Stimulated activated CD8-positive, alpha-beta memory T cell treated with anti-CD3 and anti-CD28 coated beads, Interleukin-2, amount 100 ng/mL, for 48 hours (primary cell): ENCODE measurements at regions not wholly inside any gene's neighbourhood (a gene's known extent, or its start where the extent isn't known, plus 50 kb on each side); places are given as distances from the start of the nearest gene placed in this dataset.

Source experiments
- DNase-seq, 2 donors: peaks; one replicate each; pipeline ENCODE4 v3.0.0-alpha.2; 2020; ENCODE audit warnings: low read depth in 2 of 2

- no peak for DNase-seq
Observed at GRCh38 chr6:16851758-16852157, 90.5 kb upstream of the ATXN1 start.

- no peak for DNase-seq
Observed at GRCh38 chr6:16851044-16851540, 89.8 kb upstream of the ATXN1 start.

- no peak for DNase-seq
Observed at GRCh38 chr6:16850681-16851026, 89.4 kb upstream of the ATXN1 start.

DNA sequence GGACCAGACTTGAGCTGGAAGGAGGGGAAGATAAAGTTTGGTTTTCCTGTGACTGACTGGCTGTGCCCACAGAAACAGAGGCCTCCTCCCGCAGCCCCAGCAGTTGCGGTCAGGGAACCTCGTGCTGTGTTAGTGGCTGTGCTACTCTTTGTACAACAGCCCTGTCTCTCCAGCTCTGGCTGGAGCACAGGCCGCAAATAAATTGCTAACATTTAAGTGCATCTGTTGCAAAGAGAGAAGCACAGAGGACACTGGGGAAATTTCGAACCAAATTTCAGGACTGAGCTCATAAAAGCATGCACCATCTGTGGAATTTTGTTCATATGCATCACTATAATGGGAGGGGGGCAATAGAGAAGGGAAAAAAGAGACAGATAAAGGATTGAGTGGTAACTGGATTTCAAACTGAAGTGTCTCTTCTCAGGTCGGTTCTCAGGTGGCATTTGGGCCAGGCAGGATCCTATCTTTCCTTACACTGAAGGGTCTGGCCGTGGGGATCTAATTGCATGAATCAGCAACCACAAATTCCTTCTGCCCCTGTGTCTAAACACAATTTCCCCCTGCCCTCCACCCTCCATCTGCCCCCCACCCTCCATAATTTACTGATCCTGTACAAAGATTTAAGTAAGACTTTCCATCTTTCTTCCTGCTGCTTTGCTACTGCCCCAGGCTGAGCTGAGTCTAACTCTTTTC, 88.9 kb upstream of the ATXN1 start:
- no peak for DNase-seq

GRCh38 chr6:16849280-16849987, 88.2 kb upstream of the ATXN1 start:
- DNase-seq: no peak

DNA sequence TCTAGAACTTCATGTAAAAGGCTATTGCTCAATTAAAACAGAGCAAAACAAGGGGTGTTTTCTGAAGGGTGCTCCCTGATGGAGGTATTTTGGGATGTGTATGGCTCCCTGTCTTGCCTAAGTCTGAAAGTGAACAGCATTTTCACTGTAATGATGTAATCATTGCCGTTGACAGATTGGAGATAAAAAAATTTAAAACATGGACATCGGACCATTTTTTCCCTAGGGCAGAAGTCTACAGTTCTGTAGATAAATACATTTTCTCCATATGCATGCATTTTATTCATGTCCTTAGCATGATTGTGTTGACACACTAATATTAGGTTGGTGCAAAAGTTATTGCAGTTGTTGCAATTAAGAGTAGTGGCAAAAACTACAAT, 85.1 kb upstream of the ATXN1 start:
- DNase-seq: no peak

DNA sequence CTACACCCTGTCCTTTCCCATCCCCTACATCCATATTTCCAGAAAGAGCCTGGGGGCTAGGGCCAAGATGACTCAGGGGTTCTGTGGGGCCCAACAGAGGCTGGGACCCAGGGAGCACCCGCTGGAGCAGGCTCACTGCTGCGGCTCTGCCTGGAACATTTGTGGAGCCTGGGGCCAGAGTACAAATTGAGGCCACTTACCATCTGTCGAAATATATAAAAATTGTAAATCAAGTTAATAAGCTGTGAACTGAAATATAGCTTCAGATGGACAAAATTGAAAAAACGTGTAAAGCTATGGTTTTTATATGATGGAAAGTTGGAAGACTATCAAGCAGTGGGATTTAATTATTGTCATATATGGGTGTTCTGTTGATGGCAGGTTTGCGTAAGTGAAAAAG, 82.9 kb upstream of the ATXN1 start:
- DNase-seq: no peak

GRCh38 chr6:16842676-16843075, 81.4 kb upstream of the ATXN1 start:
- DNase-seq: no peak

DNA sequence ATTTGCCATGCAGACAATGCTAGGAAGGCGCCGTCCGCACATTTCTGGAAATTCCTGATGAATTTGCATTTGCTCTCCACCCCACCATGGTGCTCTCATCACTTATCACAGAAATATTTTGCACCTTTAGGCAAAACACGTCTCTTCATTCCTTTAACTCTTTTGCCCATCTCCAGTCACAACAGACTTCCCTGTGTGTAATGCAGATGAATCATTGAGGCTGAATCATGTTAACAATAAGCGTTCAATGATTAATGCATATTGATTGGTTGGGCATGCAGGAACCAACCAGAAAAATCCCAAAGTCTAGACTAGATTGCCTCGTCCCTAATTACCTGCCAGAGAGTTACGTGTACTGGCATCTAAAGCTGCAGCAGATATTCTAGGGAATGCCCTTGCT, 80.0 kb upstream of the ATXN1 start:
- DNase-seq: no peak

- no peak for DNase-seq
Observed at GRCh38 chr6:16840725-16841124, 79.5 kb upstream of the ATXN1 start.

DNA sequence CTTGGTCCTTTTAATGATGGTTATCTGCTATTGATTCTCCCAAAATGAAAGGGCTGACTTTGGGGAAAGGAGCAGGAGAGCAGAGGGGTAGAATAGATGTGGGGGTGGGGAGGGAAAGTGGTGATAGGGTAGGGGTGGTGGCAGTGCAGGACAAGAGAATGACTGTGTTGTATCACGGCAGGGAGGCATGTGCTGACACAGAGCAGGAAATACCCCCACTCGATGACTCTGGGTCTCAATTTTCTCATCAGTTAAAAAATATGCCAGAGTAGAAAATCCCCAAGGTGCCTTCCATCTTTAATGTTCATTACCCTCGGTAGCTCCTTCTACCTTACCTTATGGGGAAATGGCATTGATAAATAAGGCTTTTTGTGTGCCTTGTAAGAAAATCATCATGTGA, 79.0 kb upstream of the ATXN1 start:
- DNase-seq: no peak

- DNase-seq: no peak
Observed at GRCh38 chr6:16839631-16840179, 78.4 kb upstream of the ATXN1 start.

DNA sequence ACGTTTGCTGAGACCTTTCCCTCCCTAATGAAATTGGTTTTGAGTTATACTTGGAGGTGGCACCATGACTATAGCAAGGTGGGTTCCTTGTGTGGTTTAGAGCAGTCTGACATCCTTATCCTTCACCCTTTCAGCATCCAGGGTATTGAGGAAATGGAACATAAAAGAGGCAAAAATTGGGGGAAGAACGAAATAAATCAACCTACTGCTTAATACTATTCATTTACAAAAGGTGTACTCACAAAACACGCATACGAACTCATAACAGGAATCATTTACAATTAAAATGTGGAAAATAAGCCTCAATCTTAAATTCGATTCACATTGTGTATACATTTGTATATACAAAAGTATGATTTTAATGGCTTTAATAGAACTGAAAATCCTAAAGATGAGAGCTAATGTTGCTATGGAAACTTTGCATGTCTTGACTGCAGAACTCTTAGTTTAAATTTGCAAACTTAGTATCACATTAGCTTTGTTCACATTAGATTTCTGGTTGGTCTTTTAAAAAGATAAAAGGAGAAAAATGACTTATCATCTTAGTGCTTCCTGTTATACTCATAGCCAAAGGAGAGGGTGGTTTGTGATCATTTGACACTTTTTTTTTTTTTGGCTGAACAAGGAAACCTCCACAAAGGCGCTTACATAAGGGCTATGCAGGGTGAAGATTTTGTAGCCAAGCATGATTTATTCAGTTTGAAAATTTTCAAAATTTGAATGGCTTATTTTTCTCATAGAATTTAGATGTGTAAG, 76.1 kb upstream of the ATXN1 start:
- no peak for DNase-seq

GRCh38 chr6:16836144-16836981, 75.1 kb upstream of the ATXN1 start:
- DNase-seq: no peak

DNA sequence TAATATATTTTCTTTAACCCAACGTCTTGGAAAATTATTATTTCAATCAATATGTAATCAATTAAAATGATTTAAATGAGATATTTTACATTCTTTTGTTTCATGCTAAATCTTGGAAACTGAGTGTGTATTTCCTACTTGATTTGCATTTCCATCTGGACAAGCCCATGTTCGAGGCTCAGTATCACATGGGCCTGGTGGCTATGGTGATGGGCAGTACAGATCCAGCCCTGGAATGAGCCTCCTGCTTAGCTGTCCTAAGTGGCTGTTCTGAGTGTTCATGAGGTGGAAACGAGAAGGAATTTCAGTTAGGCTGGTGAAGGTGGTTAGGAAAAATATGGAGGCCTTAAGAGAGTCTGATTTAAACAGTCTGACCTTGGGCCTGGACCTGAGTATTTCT, 73.0 kb upstream of the ATXN1 start:
- DNase-seq: no peak

DNA sequence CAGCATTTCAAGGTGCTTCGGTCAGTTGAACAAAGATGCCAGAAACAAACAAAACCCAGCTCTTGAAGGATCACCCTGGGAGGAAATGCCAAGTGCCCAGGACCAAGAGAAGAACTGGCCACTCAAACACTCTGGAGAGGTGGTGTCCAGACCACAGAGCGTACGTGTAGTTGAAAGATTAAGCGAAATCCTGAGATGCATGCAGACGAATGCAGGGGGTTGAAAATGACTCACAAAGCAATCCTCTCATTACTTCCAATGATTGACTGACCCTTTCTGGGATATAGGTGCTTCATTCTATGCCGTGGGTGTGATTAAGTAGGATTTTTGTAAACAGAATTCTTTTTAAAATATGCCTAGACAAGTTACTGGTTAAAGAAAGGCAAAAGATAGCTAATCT, 71.5 kb upstream of the ATXN1 start:
- no peak for DNase-seq

- DNase-seq: no peak
Observed at GRCh38 chr6:16832043-16832567, 70.8 kb upstream of the ATXN1 start.

DNA sequence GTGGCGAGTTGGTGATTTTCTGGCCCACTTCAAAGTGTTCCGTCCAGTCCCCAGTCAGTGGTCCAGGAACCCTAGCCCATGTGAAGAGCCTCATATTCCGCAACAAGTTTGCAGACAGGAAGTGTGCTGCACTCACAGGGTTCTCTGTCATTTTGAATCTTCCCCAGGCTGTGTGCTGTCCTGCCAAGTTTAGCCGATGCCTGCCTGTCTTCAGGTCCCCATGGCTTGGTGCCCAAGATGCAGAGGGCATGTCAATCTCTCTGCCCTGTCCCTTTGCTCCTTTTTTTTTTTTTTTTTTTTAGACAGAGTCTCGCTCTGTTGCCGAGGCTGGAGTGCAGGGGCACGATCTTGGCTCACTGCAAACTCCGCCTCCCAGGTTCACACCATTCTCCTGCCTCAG, 69.9 kb upstream of the ATXN1 start:
- no peak for DNase-seq

- DNase-seq: no peak
Observed at GRCh38 chr6:16828058-16828457, 66.8 kb upstream of the ATXN1 start.

DNA sequence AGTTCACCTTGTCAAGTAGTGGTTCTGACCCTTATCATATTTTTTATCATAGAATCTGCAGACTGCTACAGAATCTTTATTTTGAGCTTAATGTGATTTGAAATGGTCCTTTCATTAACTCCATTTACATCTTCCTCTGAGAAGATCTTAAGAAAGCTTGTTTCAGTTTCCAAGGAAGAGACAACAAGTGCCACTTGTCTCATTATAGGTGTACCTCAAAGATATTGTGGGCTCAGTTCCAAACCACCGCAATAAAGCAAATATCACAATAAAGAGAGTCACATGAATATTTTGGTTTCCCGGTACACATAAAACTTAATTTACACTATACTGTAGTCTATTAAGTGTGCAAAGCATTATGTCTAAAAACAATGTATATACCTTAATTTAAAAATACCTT, 66.4 kb upstream of the ATXN1 start:
- no peak for DNase-seq

GRCh38 chr6:16825784-16826183, 64.5 kb upstream of the ATXN1 start:
- DNase-seq: no peak
